ENCODE measurements at regions not wholly inside any gene's neighbourhood (a gene's known extent, or its start where the extent isn't known, plus 50 kb on each side); places are given as distances from the start of the nearest gene placed in this dataset.
A peak's percentile ranks its signal among the peaks of the same experiment; 100 is the strongest.

GRCh38 chr5:53166183-53166495 lies 56.6 kb upstream of the MOCS2 start:
- H3K79me2 ChIP-seq (ENCODE audit: insufficient read depth, low read length) = no peaks in the 10 kb centered on the region
- H3K9me3 Mint-ChIP-seq = peaks cover 0 to 2% (median 0%) of the 10 kb centered on the region in 7 donors
- peaks cover under 1 to 7% of the 10 kb centered on the region in 2 donors for H3K4me1 ChIP-seq (ENCODE audit: control insufficient read depth in 1 of 2, insufficient read depth in 2 of 2, low read length in 2 of 2)
- WGBS (ENCODE audit: insufficient coverage) = no CpG with 5 or more reads among the region's 1 CpG
- peak overlapping the region; percentile 0 for H2AFZ ChIP-seq (ENCODE audit: insufficient read depth, low read depth, low read length, poor library complexity, severe bottlenecking)
- no peaks in the 10 kb centered on the region for H3K9me3 ChIP-seq (replicated peaks in 1 of 2; ENCODE audit: control insufficient read depth in 1 of 2, insufficient read depth in 1 of 2, low read length in 2 of 2)
- peaks cover 20% of the 10 kb centered on the region for H3K4me1 Mint-ChIP-seq
- no peaks in the 10 kb centered on the region for H3K36me3 Mint-ChIP-seq
- no peak overlapping the region for H3K27ac ChIP-seq (ENCODE audit: low read depth in 1 of 2, low read length in 2 of 2)
- H3K27me3 Mint-ChIP-seq (ENCODE audit: low read depth in 3 of 3) = no peaks in the 10 kb centered on the region
- no peak overlapping the region for H3K4me2 ChIP-seq (replicated peaks; ENCODE audit: extremely low read depth, low read length, poor library complexity, severe bottlenecking)
- no peak overlapping the region for H3K4me3 ChIP-seq (replicated peaks in 1 of 3; ENCODE audit: low read depth in 2 of 3, low read length in 3 of 3)
- H3K9ac ChIP-seq (ENCODE audit: insufficient read depth, low read length, poor library complexity, severe bottlenecking) = no peak overlapping the region
- no peak overlapping the region for H3K27ac Mint-ChIP-seq
- no peak for TF ChIP-seq CTCF (IDR thresholded peaks at IDR 0.05)
- no peak for DNase-seq
- no peak overlapping the region for H3K4me3 Mint-ChIP-seq
- H3K36me3 ChIP-seq (replicated peaks in 1 of 2; ENCODE audit: control insufficient read depth in 1 of 2, insufficient read depth in 2 of 2, low read length in 2 of 2) = no peaks in the 10 kb centered on the region
- intact Hi-C loops (cut with micrococcal nuclease) = no loop called here
- no peaks in the 10 kb centered on the region for H4K20me1 ChIP-seq (ENCODE audit: insufficient read depth, low read length)
- no peaks in the 10 kb centered on the region for H3K27me3 ChIP-seq (ENCODE audit: control insufficient read depth in 2 of 2, insufficient read depth in 2 of 2, low read length in 2 of 2)

GRCh38 chr5:53167836-53168235 lies 58.3 kb upstream of the MOCS2 start:
- Histone ChIP-seq H3K9ac (ENCODE audit: insufficient read depth, low read length, poor library complexity, severe bottlenecking) (no peak overlapping the region), H4K20me1 (ENCODE audit: insufficient read depth, low read length) (no peaks in the 10 kb centered on the region), H3K36me3 (replicated peaks in 1 of 2; ENCODE audit: control insufficient read depth in 1 of 2, insufficient read depth in 2 of 2, low read length in 2 of 2) (no peaks in the 10 kb centered on the region), H3K79me2 (ENCODE audit: insufficient read depth, low read length) (no peaks in the 10 kb centered on the region), H3K9me3 (replicated peaks in 1 of 2; ENCODE audit: control insufficient read depth in 1 of 2, insufficient read depth in 1 of 2, low read length in 2 of 2) (no peaks in the 10 kb centered on the region), H2AFZ (ENCODE audit: insufficient read depth, low read depth, low read length, poor library complexity, severe bottlenecking) (no peak overlapping the region), H3K4me1 (ENCODE audit: control insufficient read depth in 1 of 2, insufficient read depth in 2 of 2, low read length in 2 of 2) (peaks cover 5 to 7% of the 10 kb centered on the region in 2 donors), H3K27me3 (ENCODE audit: control insufficient read depth in 2 of 2, insufficient read depth in 2 of 2, low read length in 2 of 2) (no peaks in the 10 kb centered on the region), H3K4me2 (replicated peaks; ENCODE audit: extremely low read depth, low read length, poor library complexity, severe bottlenecking) (no peak overlapping the region), H3K4me3 (replicated peaks in 1 of 3; ENCODE audit: low read depth in 2 of 3, low read length in 3 of 3) (no peak overlapping the region), H3K27ac (ENCODE audit: low read depth in 1 of 2, low read length in 2 of 2) (no peak overlapping the region)
- no peak for DNase-seq
- Mint-ChIP-seq H3K4me3 (no peak overlapping the region), H3K9me3 (peaks cover 0 to 2% (median 0%) of the 10 kb centered on the region in 7 donors), H3K27ac (peak overlapping the region in 2 of 7 donors; percentile 6 to 17), H3K27me3 (ENCODE audit: low read depth in 3 of 3) (peaks cover 0 to 2% (median 0%) of the 10 kb centered on the region in 3 donors), H3K36me3 (no peaks in the 10 kb centered on the region), H3K4me1 (peaks cover 25% of the 10 kb centered on the region)
- WGBS (ENCODE audit: insufficient coverage) = no CpG with 5 or more reads among the region's 1 CpG
- intact Hi-C loops (cut with micrococcal nuclease) = no loop called here
- no peak for TF ChIP-seq CTCF (IDR thresholded peaks at IDR 0.05)

Measured in CD14-positive monocyte (primary cell).